Occipital lobe (tissue), 1 donor: ENCODE measurements at regions not wholly inside any gene's neighbourhood (a gene's known extent, or its start where the extent isn't known, plus 50 kb on each side); places are given as distances from the start of the nearest gene placed in this dataset. TPM values are rescaled to one million over a fixed set of nuclear protein-coding genes. Genes with fewer than 3 reads are reported as not detected.

ENCODE experiments used
- small RNA-seq: library from RNA; depleted of rRNA; stranded (forward); fragments of <200 nt; gene quantifications from one replicate; pipeline ENCODE3, GENCODE V24; 2014

Small RNAs in the stretch of these regions (small RNA-seq; reads per million reads assigned to genes)
- not detected for gene RNU6-1211P
